ENCODE measurements at regions not wholly inside any gene's neighbourhood (a gene's known extent, or its start where the extent isn't known, plus 50 kb on each side); places are given as distances from the start of the nearest gene placed in this dataset.

DNA sequence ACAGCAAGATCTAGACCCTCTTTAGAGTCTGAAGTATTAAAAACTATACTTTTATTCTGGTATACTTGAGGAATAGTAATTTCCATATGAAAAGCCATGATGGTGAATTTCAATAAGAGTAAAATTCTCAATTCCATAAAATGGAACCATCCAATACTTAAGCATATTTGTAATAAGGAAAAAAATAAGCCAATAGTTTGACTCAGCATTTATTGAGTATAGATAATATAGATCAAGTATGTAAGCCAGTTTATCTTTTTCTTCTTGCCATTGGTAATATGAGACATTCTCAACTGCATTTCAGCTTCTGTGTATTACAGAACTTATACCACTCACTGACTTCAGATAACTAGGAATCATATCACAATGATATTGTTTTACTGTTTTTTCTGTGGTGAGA lies 361.0 kb downstream of the SLCO4C1 start:
- TF ChIP-seq, protein P1, sequence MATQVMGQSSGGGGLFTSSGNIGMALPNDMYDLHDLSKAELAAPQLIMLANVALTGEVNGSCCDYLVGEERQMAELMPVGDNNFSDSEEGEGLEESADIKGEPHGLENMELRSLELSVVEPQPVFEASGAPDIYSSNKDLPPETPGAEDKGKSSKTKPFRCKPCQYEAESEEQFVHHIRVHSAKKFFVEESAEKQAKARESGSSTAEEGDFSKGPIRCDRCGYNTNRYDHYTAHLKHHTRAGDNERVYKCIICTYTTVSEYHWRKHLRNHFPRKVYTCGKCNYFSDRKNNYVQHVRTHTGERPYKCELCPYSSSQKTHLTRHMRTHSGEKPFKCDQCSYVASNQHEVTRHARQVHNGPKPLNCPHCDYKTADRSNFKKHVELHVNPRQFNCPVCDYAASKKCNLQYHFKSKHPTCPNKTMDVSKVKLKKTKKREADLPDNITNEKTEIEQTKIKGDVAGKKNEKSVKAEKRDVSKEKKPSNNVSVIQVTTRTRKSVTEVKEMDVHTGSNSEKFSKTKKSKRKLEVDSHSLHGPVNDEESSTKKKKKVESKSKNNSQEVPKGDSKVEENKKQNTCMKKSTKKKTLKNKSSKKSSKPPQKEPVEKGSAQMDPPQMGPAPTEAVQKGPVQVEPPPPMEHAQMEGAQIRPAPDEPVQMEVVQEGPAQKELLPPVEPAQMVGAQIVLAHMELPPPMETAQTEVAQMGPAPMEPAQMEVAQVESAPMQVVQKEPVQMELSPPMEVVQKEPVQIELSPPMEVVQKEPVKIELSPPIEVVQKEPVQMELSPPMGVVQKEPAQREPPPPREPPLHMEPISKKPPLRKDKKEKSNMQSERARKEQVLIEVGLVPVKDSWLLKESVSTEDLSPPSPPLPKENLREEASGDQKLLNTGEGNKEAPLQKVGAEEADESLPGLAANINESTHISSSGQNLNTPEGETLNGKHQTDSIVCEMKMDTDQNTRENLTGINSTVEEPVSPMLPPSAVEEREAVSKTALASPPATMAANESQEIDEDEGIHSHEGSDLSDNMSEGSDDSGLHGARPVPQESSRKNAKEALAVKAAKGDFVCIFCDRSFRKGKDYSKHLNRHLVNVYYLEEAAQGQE (IDR thresholded peaks at IDR 0.05; ENCODE audit: borderline replicate concordance) = no peak
- no peak for TF ChIP-seq CTCF (IDR thresholded peaks at IDR 0.05; ENCODE audit: poor library complexity, severe bottlenecking)
- TF ChIP-seq EZH2 (IDR thresholded peaks at IDR 0.05; ENCODE audit: borderline replicate concordance, insufficient read depth, low read length, poor library complexity, severe bottlenecking) = no peak
- TF ChIP-seq SMC3 (conservative IDR thresholded peaks at IDR 0.05; ENCODE audit: poor library complexity) = no peak
